Keratinocyte (primary cell): ENCODE measurements at regions not wholly inside any gene's neighbourhood (a gene's known extent, or its start where the extent isn't known, plus 50 kb on each side); places are given as distances from the start of the nearest gene placed in this dataset.

Experiments
- EZH2 ChIP-seq: IDR thresholded peaks from one replicate; pipeline ENCODE4 v1.6.1; 2012; ENCODE audit warnings: inconsistent platforms, mild to moderate bottlenecking, low read length, moderate library complexity
- TF ChIP-seq, protein P1 (sequence below), 3 experiments: IDR thresholded peaks in 1 of 3; conservative IDR thresholded peaks in 1 of 3; optimal IDR thresholded peaks in 1 of 3; 2 replicates in 2 of 3; 3 replicates in 1 of 3; pipeline versions ENCODE3 to v1.5.1; 2011; ENCODE audit warnings: low read length in 3 of 3, mild to moderate bottlenecking in 3 of 3, moderate library complexity in 2 of 3, control low read depth in 1 of 3, inconsistent platforms in 1 of 3; ENCODE audit not compliant: insufficient read depth in 2 of 3; ENCODE audit errors: extremely low read depth in 1 of 3

DNA sequence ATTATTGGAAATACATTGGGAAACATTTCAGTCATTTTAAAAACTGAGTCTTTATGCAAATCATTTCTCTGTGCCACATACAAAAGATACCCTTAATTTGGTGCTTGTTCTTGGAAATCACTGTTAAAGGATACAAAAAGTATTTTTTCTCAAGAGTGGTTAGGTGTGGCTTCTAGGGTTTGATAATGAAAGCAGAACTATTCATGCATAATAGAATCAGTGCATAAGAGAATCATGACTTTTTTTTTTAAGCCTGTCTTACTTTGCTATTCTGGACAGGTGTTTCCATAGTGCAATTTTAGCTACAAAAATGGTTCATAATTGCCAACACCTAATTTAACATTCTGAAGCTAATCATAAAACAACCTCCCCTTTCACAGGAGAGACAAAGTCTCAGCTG, 233.0 kb upstream of the NRIP1 start:
- TF ChIP-seq, protein P1, sequence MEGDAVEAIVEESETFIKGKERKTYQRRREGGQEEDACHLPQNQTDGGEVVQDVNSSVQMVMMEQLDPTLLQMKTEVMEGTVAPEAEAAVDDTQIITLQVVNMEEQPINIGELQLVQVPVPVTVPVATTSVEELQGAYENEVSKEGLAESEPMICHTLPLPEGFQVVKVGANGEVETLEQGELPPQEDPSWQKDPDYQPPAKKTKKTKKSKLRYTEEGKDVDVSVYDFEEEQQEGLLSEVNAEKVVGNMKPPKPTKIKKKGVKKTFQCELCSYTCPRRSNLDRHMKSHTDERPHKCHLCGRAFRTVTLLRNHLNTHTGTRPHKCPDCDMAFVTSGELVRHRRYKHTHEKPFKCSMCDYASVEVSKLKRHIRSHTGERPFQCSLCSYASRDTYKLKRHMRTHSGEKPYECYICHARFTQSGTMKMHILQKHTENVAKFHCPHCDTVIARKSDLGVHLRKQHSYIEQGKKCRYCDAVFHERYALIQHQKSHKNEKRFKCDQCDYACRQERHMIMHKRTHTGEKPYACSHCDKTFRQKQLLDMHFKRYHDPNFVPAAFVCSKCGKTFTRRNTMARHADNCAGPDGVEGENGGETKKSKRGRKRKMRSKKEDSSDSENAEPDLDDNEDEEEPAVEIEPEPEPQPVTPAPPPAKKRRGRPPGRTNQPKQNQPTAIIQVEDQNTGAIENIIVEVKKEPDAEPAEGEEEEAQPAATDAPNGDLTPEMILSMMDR (optimal IDR thresholded peaks at IDR 0.05 in 1 of 3, IDR thresholded peaks at IDR 0.05 in 1 of 3, conservative IDR thresholded peaks at IDR 0.05 in 1 of 3; ENCODE audit: extremely low read depth in 1 of 3, insufficient read depth in 2 of 3, low read length in 3 of 3), result no peak
- TF ChIP-seq EZH2, result no peak
